A673 (cell line): ENCODE measurements at regions not wholly inside any gene's neighbourhood (a gene's known extent, or its start where the extent isn't known, plus 50 kb on each side); places are given as distances from the start of the nearest gene placed in this dataset.

Experiments used
- EZH2 ChIP-seq: fragments of 200-600 bp; sonication (generic); IDR thresholded peaks from 2 replicates; pipeline ENCODE4 v1.6.1; 2017; ENCODE audit warnings: borderline replicate concordance, low read depth, mild to moderate bottlenecking, mixed read lengths, antibody characterized with exemption, low read length; ENCODE audit not compliant: poor library complexity, severe bottlenecking
- TF ChIP-seq, protein P1 (sequence below): fragments of 300-800, 200-600 bp; sonication (generic); conservative IDR thresholded peaks from 2 replicates; pipeline ENCODE4 v1.5.1; 2017; ENCODE audit warnings: low read depth, mild to moderate bottlenecking, antibody characterized with exemption, low read length, moderate library complexity, mixed read lengths

DNA sequence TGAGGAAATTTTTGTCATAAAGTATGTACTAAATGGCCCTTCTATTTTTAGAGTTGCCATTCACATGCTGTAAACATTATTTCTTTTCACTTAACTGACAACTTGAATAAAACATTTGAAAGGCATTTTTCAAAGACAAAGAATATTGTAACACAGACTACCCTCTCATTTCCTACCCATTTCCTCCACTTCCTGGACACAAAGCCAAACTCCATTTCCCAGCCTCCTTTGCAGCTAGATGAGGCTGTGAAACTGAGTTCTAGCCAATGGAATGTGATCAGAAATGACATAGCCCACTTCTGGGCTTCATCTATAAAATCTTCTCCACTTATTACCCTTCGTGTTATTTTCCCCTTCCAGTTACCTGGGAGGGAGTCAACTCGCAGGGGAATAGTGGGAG is 288.9 kb upstream of the DPH6 start:
- TF ChIP-seq, protein P1, sequence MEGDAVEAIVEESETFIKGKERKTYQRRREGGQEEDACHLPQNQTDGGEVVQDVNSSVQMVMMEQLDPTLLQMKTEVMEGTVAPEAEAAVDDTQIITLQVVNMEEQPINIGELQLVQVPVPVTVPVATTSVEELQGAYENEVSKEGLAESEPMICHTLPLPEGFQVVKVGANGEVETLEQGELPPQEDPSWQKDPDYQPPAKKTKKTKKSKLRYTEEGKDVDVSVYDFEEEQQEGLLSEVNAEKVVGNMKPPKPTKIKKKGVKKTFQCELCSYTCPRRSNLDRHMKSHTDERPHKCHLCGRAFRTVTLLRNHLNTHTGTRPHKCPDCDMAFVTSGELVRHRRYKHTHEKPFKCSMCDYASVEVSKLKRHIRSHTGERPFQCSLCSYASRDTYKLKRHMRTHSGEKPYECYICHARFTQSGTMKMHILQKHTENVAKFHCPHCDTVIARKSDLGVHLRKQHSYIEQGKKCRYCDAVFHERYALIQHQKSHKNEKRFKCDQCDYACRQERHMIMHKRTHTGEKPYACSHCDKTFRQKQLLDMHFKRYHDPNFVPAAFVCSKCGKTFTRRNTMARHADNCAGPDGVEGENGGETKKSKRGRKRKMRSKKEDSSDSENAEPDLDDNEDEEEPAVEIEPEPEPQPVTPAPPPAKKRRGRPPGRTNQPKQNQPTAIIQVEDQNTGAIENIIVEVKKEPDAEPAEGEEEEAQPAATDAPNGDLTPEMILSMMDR: no peak
- TF ChIP-seq EZH2: no peak
